MM.1S (cell line): ENCODE measurements at regions not wholly inside any gene's neighbourhood (a gene's known extent, or its start where the extent isn't known, plus 50 kb on each side); places are given as distances from the start of the nearest gene placed in this dataset.

ENCODE experiments used
- DNase-seq: peaks from one replicate; pipeline ENCODE4 v3.0.0-alpha.2; 2015
- H2AFZ ChIP-seq: fragments of 300-600 bp; sonication (generic); 2 replicates; pipeline ENCODE4 v1.6.0; 2016; ENCODE audit warnings: antibody characterized with exemption, low read length
- H3F3A ChIP-seq: fragments of 300-600 bp; sonication (generic); 2 replicates; pipeline ENCODE4 v1.6.1; 2016; ENCODE audit warnings: mild to moderate bottlenecking, antibody characterized with exemption, low read length, moderate library complexity, mixed read lengths; ENCODE audit not compliant: insufficient read depth
- H3K27ac ChIP-seq: fragments of 300-600 bp; sonication (generic); 2 replicates; pipeline ENCODE4 v1.5.1; 2016; ENCODE audit warnings: mild to moderate bottlenecking, low read length
- H3K27me3 ChIP-seq: fragments of 300-600 bp; sonication (generic); replicated peaks from 2 replicates; pipeline ENCODE4 v1.6.0; 2016; ENCODE audit warnings: low read length; ENCODE audit not compliant: insufficient read depth
- H3K36me3 ChIP-seq: fragments of 300-600 bp; sonication (generic); replicated peaks from 2 replicates; pipeline ENCODE4 v1.6.1; 2016; ENCODE audit warnings: mild to moderate bottlenecking, low read length, mixed read lengths; ENCODE audit not compliant: insufficient read depth
- H3K4me1 ChIP-seq: fragments of 300-600 bp; sonication (generic); 2 replicates; pipeline ENCODE4 v1.6.1; 2016; ENCODE audit warnings: low read length, mixed read lengths
- H3K4me2 ChIP-seq: fragments of 300-600 bp; sonication (generic); 2 replicates; pipeline ENCODE4 v1.6.0; 2016; ENCODE audit warnings: low read depth, low read length
- H3K4me3 ChIP-seq: fragments of 300-600 bp; sonication (generic); 2 replicates; pipeline ENCODE4 v1.5.1; 2016; ENCODE audit warnings: low read length, mixed read lengths
- H3K79me2 ChIP-seq: fragments of 300-600 bp; sonication (generic); 2 replicates; pipeline ENCODE4 v1.6.1; 2016; ENCODE audit warnings: mixed run types, low read length, mixed read lengths
- H3K9ac ChIP-seq: fragments of 300-600 bp; sonication (generic); 2 replicates; pipeline ENCODE4 v1.6.1; 2016; ENCODE audit warnings: low read length, mixed read lengths
- H3K9me2 ChIP-seq: fragments of 300-600 bp; sonication (generic); replicated peaks from 2 replicates; pipeline ENCODE4 v1.6.1; 2016; ENCODE audit warnings: mild to moderate bottlenecking, low read length, mixed read lengths; ENCODE audit not compliant: insufficient read depth
- H3K9me3 ChIP-seq: fragments of 300-600 bp; sonication (generic); replicated peaks from 2 replicates; pipeline ENCODE4 v1.6.1; 2016; ENCODE audit warnings: mild to moderate bottlenecking, low read length, mixed read lengths; ENCODE audit not compliant: insufficient read depth
- H4K20me1 ChIP-seq: fragments of 300-600 bp; sonication (generic); 2 replicates; pipeline ENCODE4 v1.6.1; 2016; ENCODE audit warnings: mild to moderate bottlenecking, low read length, moderate library complexity, mixed read lengths; ENCODE audit not compliant: insufficient read depth
- EZH2 ChIP-seq: fragments of 300-600 bp; sonication (generic); optimal IDR thresholded peaks from 2 replicates; pipeline ENCODE3; 2017; ENCODE audit warnings: low read depth, mild to moderate bottlenecking, antibody characterized with exemption, low read length, mixed read lengths
- EZH2phosphoT487 ChIP-seq: fragments of 300-600 bp; sonication (generic); IDR thresholded peaks from 2 replicates; pipeline ENCODE4 v1.6.1; 2018; ENCODE audit warnings: antibody characterized with exemption, low read length
- TF ChIP-seq, protein P1 (sequence below): fragments of 300-600 bp; sonication (generic); IDR thresholded peaks from 2 replicates; pipeline ENCODE4 v1.5.1; 2016; ENCODE audit warnings: antibody characterized with exemption, low read length, mixed read lengths

DNA sequence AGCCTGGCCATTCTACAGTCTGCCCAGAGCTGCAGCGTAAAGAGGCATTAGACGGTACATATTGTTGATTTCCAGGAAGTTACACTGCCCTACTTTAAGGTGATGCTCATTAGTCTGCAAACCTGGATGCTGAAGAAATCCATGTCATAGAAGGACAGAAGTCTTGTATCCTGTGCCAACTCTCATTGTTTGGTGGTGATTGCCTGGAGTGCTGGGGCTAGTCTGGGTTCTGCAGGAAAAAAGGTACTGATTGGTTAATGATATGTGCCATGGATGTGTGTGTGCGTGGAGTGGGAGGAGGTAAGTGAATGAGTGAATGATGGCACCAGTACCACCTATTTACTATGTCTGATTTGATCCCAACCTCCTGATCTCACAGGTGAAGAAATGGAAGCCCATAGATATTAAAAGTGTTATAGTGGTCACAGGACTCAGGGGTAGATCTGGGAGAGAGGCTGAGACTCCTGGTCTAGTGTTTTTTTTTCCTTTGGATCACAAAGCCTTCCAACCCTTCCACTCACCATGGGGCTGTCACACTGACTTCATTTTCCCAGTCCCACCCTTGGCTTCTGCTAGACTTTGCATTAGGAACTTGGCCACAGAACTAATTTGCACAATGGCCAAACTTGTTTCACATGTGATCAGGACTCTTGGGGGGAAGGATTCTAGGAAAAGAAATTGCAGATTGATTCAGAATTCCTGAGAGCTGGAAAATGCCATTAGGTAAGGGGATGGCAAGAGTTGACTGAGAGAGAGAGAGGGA lies 96.1 kb downstream of the TMX1 start:
- no peaks in the 10 kb centered on the region for H3K27me3 ChIP-seq
- no peaks in the 10 kb centered on the region for H3K9me2 ChIP-seq
- no peak overlapping the region for H3K4me2 ChIP-seq
- no peaks in the 10 kb centered on the region for H3K36me3 ChIP-seq
- no peaks in the 10 kb centered on the region for H3F3A ChIP-seq
- no peak overlapping the region for H3K9ac ChIP-seq
- no peak overlapping the region for H3K4me3 ChIP-seq
- no peaks in the 10 kb centered on the region for H4K20me1 ChIP-seq
- no peak for TF ChIP-seq EZH2phosphoT487
- TF ChIP-seq, protein P1, sequence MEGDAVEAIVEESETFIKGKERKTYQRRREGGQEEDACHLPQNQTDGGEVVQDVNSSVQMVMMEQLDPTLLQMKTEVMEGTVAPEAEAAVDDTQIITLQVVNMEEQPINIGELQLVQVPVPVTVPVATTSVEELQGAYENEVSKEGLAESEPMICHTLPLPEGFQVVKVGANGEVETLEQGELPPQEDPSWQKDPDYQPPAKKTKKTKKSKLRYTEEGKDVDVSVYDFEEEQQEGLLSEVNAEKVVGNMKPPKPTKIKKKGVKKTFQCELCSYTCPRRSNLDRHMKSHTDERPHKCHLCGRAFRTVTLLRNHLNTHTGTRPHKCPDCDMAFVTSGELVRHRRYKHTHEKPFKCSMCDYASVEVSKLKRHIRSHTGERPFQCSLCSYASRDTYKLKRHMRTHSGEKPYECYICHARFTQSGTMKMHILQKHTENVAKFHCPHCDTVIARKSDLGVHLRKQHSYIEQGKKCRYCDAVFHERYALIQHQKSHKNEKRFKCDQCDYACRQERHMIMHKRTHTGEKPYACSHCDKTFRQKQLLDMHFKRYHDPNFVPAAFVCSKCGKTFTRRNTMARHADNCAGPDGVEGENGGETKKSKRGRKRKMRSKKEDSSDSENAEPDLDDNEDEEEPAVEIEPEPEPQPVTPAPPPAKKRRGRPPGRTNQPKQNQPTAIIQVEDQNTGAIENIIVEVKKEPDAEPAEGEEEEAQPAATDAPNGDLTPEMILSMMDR: no peak
- TF ChIP-seq EZH2: no peak
- no peak overlapping the region for H3K27ac ChIP-seq
- no peaks in the 10 kb centered on the region for H3K4me1 ChIP-seq
- DNase-seq: no peak
- H3K9me3 ChIP-seq: no peaks in the 10 kb centered on the region
- H3K79me2 ChIP-seq: no peaks in the 10 kb centered on the region
- no peak overlapping the region for H2AFZ ChIP-seq

GRCh38 chr14:51336734-51337133 lies 96.7 kb downstream of the TMX1 start:
- TF ChIP-seq EZH2 (no peak), EZH2phosphoT487 (no peak)
- TF ChIP-seq, protein P1: no peak
- no peaks in the 10 kb centered on the region for H3K9me2 ChIP-seq
- no peak overlapping the region for H3K4me2 ChIP-seq
- H3F3A ChIP-seq: no peaks in the 10 kb centered on the region
- H3K4me3 ChIP-seq: no peak overlapping the region
- H3K9me3 ChIP-seq: no peaks in the 10 kb centered on the region
- no peak overlapping the region for H3K27ac ChIP-seq
- H2AFZ ChIP-seq: no peak overlapping the region
- H4K20me1 ChIP-seq: no peaks in the 10 kb centered on the region
- H3K4me1 ChIP-seq: no peaks in the 10 kb centered on the region
- H3K27me3 ChIP-seq: no peaks in the 10 kb centered on the region
- DNase-seq: no peak
- no peak overlapping the region for H3K9ac ChIP-seq
- H3K36me3 ChIP-seq: no peaks in the 10 kb centered on the region
- no peaks in the 10 kb centered on the region for H3K79me2 ChIP-seq

DNA sequence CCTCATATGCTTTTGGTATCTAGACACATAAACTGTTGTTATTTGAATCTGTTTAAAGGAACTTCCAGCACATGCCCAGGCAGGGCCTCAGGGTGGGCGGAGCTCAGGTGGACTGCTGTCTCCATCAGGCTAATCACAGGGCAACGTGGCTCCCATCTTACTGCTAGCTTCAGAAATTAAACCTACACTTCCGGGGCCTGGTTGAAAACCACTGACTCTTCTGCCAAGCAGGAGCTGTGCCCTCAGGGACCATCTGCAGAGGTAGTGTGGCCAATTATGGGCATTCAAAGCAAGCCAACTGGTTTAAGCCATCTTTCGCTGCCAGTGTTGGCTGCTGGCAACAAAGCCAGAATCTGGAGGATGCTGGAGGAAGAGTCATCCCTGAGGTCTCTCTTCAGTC lies 97.5 kb downstream of the TMX1 start:
- DNase-seq: no peak

More for the DNA sequence above, 97.5 kb downstream of the TMX1 start:
- Histone ChIP-seq H4K20me1 (no peaks in the 10 kb centered on the region), H3K4me2 (no peak overlapping the region), H3K27ac (no peak overlapping the region), H3K9me2 (no peaks in the 10 kb centered on the region), H2AFZ (no peak overlapping the region), H3F3A (no peaks in the 10 kb centered on the region), H3K4me3 (no peak overlapping the region), H3K79me2 (no peaks in the 10 kb centered on the region), H3K9ac (no peak overlapping the region), H3K27me3 (no peaks in the 10 kb centered on the region), H3K9me3 (no peaks in the 10 kb centered on the region), H3K4me1 (no peaks in the 10 kb centered on the region), H3K36me3 (no peaks in the 10 kb centered on the region)
- TF ChIP-seq EZH2 (no peak), EZH2phosphoT487 (no peak)
- TF ChIP-seq, protein P1: no peak
